ENCODE measurements at regions not wholly inside any gene's neighbourhood (a gene's known extent, or its start where the extent isn't known, plus 50 kb on each side); places are given as distances from the start of the nearest gene placed in this dataset.

- DNase-seq (ENCODE audit: low read depth, low spot score) (no peak), ATAC-seq (no peak)
- no peaks in the 10 kb centered on the region for H3K9me3 ChIP-seq (ENCODE audit: control insufficient read depth, insufficient read depth, low read depth, low read length)
- no peaks in the 10 kb centered on the region for H3K4me1 ChIP-seq (ENCODE audit: control insufficient read depth, insufficient read depth, low read length)
- BruUV-seq (replicated peaks) = no TSS peak
- H3K27ac ChIP-seq (ENCODE audit: low read length) = no peak overlapping the region
- CTCF ChIA-PET = no interaction called here
- POLR2A ChIA-PET = no interaction called here
- intact Hi-C loops (cut with micrococcal nuclease; ENCODE audit: unreplicated experiment) (no loop called here), in situ Hi-C loops (cut with HindIII; ENCODE audit: low pct_unique_long_range_greater_than_20kb, low sequenced_read_pairs) (no loop called here)
- no peaks in the 10 kb centered on the region; the same call in 1 of the 2 replicates for H3K36me3 ChIP-seq (ENCODE audit: control insufficient read depth, insufficient read depth, low read length)
- no peak for TF ChIP-seq SIN3A (IDR thresholded peaks at IDR 0.05; ENCODE audit: borderline replicate concordance, insufficient read depth, low read depth, low read length)
- TF ChIP-seq TCF7L2 (IDR thresholded peaks at IDR 0.05; ENCODE audit: low read depth, low read length) = no peak
- TF ChIP-seq REST (IDR thresholded peaks at IDR 0.05; ENCODE audit: insufficient read depth in 1 of 2, low read depth in 2 of 2, low read length in 1 of 2) = no peak
- no peak for TF ChIP-seq POLR2AphosphoS5 (IDR thresholded peaks at IDR 0.05; ENCODE audit: low read depth, low read length)
- no peak for TF ChIP-seq CTCF (IDR thresholded peaks at IDR 0.05)
- H3K27me3 ChIP-seq (ENCODE audit: control insufficient read depth, insufficient read depth, low read length) = no peaks in the 10 kb centered on the region
- no peak overlapping the region for H3K4me3 ChIP-seq (ENCODE audit: low read depth in 2 of 2, low read length in 2 of 2)
These were observed 762.2 kb downstream of the SUCLG1 start for GRCh38 chr2:83696838-83697237.

GRCh38 chr2:83695530-83695929 lies 763.5 kb downstream of the SUCLG1 start:
- no peak for ATAC-seq
- intact Hi-C loops (cut with micrococcal nuclease; ENCODE audit: unreplicated experiment) = no loop called here
- Histone ChIP-seq H3K4me1 (ENCODE audit: control insufficient read depth, insufficient read depth, low read length) (no peaks in the 10 kb centered on the region), H3K27ac (ENCODE audit: low read length) (no peak overlapping the region), H3K4me3 (ENCODE audit: low read depth in 2 of 2, low read length in 2 of 2) (no peak overlapping the region), H3K9me3 (ENCODE audit: control insufficient read depth, insufficient read depth, low read depth, low read length) (no peaks in the 10 kb centered on the region), H3K36me3 (ENCODE audit: control insufficient read depth, insufficient read depth, low read length) (no peaks in the 10 kb centered on the region; the same call in 1 of the 2 replicates), H3K27me3 (ENCODE audit: control insufficient read depth, insufficient read depth, low read length) (no peaks in the 10 kb centered on the region)
- ChIA-PET CTCF (no interaction called here), POLR2A (no interaction called here)
- no TSS peak for BruUV-seq (replicated peaks)
- no peak for DNase-seq (ENCODE audit: low read depth, low spot score)
- no peak for TF ChIP-seq POLR2AphosphoS5 (IDR thresholded peaks at IDR 0.05; ENCODE audit: low read depth, low read length)
- no peak for TF ChIP-seq SIN3A (IDR thresholded peaks at IDR 0.05; ENCODE audit: borderline replicate concordance, insufficient read depth, low read depth, low read length)
- no peak for TF ChIP-seq CTCF (IDR thresholded peaks at IDR 0.05)
- TF ChIP-seq TCF7L2 (IDR thresholded peaks at IDR 0.05; ENCODE audit: low read depth, low read length) = no peak
- TF ChIP-seq REST (IDR thresholded peaks at IDR 0.05; ENCODE audit: insufficient read depth in 1 of 2, low read depth in 2 of 2, low read length in 1 of 2) = no peak
- in situ Hi-C loops (cut with HindIII; ENCODE audit: low pct_unique_long_range_greater_than_20kb, low sequenced_read_pairs) = no loop called here

Data from Panc1 (cell line).